Activated naive CD4-positive, alpha-beta T cell treated with anti-CD3 and anti-CD28 coated beads, Interleukin-2, amount 50 U/mL, for 72 hours (primary cell): ENCODE measurements at regions not wholly inside any gene's neighbourhood (a gene's known extent, or its start where the extent isn't known, plus 50 kb on each side); places are given as distances from the start of the nearest gene placed in this dataset.

Experiments used
- ATAC-seq, 2 donors: fragments of 150-1000 bp; cut with Tn5 transposase; 2 replicates each; pipeline ENCODE4 v1.10.0; 2021; ENCODE audit warnings: mild to moderate bottlenecking in 2 of 2, moderate library complexity in 2 of 2
- DNase-seq, 2 donors: peaks; one replicate each; pipeline ENCODE4 v3.0.0; 2021 to 2022; ENCODE audit warnings: low spot score in 2 of 2
- H3K27ac Mint-ChIP-seq, 2 donors: one replicate each; pipeline ENCODE4 v1.8.0; 2022; ENCODE audit warnings: mild to moderate bottlenecking in 2 of 2, mixed read lengths in 2 of 2
- H3K36me3 Mint-ChIP-seq, 2 donors: one replicate each; pipeline ENCODE4 v1.8.0; 2022; ENCODE audit warnings: mixed read lengths in 2 of 2
- H3K9me3 Mint-ChIP-seq, 2 donors: one replicate each; pipeline ENCODE4 v1.8.0; 2022; ENCODE audit warnings: mixed read lengths in 2 of 2

GRCh38 chr11:42311514-42311913 is 852.1 kb upstream of the LRRC4C start:
- DNase-seq: no peak
- Mint-ChIP-seq H3K27ac (no peak overlapping the region), H3K36me3 (peaks cover 0 to 7% of the 10 kb centered on the region in 2 donors), H3K9me3 (peaks cover 9 to 22% of the 10 kb centered on the region in 2 donors)
- no peak for ATAC-seq

GRCh38 chr11:42311944-42312343 is 852.5 kb upstream of the LRRC4C start:
- ATAC-seq (no peak), DNase-seq (no peak)
- Mint-ChIP-seq H3K36me3 (peaks cover 0 to 7% of the 10 kb centered on the region in 2 donors), H3K9me3 (peaks cover 9 to 22% of the 10 kb centered on the region in 2 donors), H3K27ac (no peak overlapping the region)

GRCh38 chr11:42315267-42315666 is 855.8 kb upstream of the LRRC4C start:
- no peak overlapping the region for H3K27ac Mint-ChIP-seq
- DNase-seq (no peak), ATAC-seq (no peak)
- H3K9me3 Mint-ChIP-seq: peaks cover 0 to 13% of the 10 kb centered on the region in 2 donors
- peaks cover 0 to 7% of the 10 kb centered on the region in 2 donors for H3K36me3 Mint-ChIP-seq

- no peak for DNase-seq
- H3K36me3 Mint-ChIP-seq: peaks cover 0 to 7% of the 10 kb centered on the region in 2 donors
- H3K9me3 Mint-ChIP-seq: peaks cover 0 to 13% of the 10 kb centered on the region in 2 donors
- no peak overlapping the region for H3K27ac Mint-ChIP-seq
- ATAC-seq: no peak
Measured at GRCh38 chr11:42315846-42316245, 856.4 kb upstream of the LRRC4C start.

- no peaks in the 10 kb centered on the region for H3K36me3 Mint-ChIP-seq
- no peak for DNase-seq
- no peak overlapping the region for H3K27ac Mint-ChIP-seq
- H3K9me3 Mint-ChIP-seq: peaks cover 2 to 6% of the 10 kb centered on the region in 2 donors
- ATAC-seq: no peak
Measured at GRCh38 chr11:42319921-42320320, 860.5 kb upstream of the LRRC4C start.

GRCh38 chr11:42329929-42330565 is 870.6 kb upstream of the LRRC4C start:
- ATAC-seq: no peak
- peaks cover 20 to 22% of the 10 kb centered on the region in 2 donors for H3K9me3 Mint-ChIP-seq
- no peak overlapping the region for H3K27ac Mint-ChIP-seq
- no peak for DNase-seq
- H3K36me3 Mint-ChIP-seq: peaks cover 0 to 6% of the 10 kb centered on the region in 2 donors

GRCh38 chr11:42337786-42338455 is 878.5 kb upstream of the LRRC4C start:
- Mint-ChIP-seq H3K36me3 (peaks cover 6 to 14% of the 10 kb centered on the region in 2 donors), H3K27ac (no peak overlapping the region), H3K9me3 (peaks cover 29 to 41% of the 10 kb centered on the region in 2 donors)
- no peak for ATAC-seq
- DNase-seq: no peak

- H3K27ac Mint-ChIP-seq: no peak overlapping the region
- peaks cover 0 to 18% of the 10 kb centered on the region in 2 donors for H3K36me3 Mint-ChIP-seq
- no peak for ATAC-seq
- no peak for DNase-seq
- H3K9me3 Mint-ChIP-seq: peaks cover 12 to 30% of the 10 kb centered on the region in 2 donors
Measured at GRCh38 chr11:42344204-42344792, 884.8 kb upstream of the LRRC4C start.

- H3K9me3 Mint-ChIP-seq: peaks cover 17 to 23% of the 10 kb centered on the region in 2 donors
- DNase-seq (no peak), ATAC-seq (no peak)
- no peak overlapping the region for H3K27ac Mint-ChIP-seq
- peaks cover 0 to 14% of the 10 kb centered on the region in 2 donors for H3K36me3 Mint-ChIP-seq
Measured at GRCh38 chr11:42345933-42346332, 886.5 kb upstream of the LRRC4C start.

- no peak overlapping the region for H3K27ac Mint-ChIP-seq
- ATAC-seq (no peak), DNase-seq (no peak)
- peaks cover 9 to 24% of the 10 kb centered on the region in 2 donors for H3K9me3 Mint-ChIP-seq
- H3K36me3 Mint-ChIP-seq: peaks cover 0 to 5% of the 10 kb centered on the region in 2 donors
Measured at GRCh38 chr11:42363701-42364100, 904.2 kb upstream of the LRRC4C start.

GRCh38 chr11:42390116-42390515 is 921.7 kb upstream of the API5 start:
- DNase-seq: no peak
- ATAC-seq: no peak
- Mint-ChIP-seq H3K27ac (no peak overlapping the region), H3K9me3 (peaks cover 7 to 33% of the 10 kb centered on the region in 2 donors), H3K36me3 (peaks cover 0 to 11% of the 10 kb centered on the region in 2 donors)

GRCh38 chr11:42397483-42397882 is 914.3 kb upstream of the API5 start:
- no peak for ATAC-seq
- no peak for DNase-seq
- no peak overlapping the region for H3K27ac Mint-ChIP-seq
- H3K36me3 Mint-ChIP-seq: no peaks in the 10 kb centered on the region
- peaks cover 13 to 36% of the 10 kb centered on the region in 2 donors for H3K9me3 Mint-ChIP-seq

GRCh38 chr11:42407341-42407740 is 904.5 kb upstream of the API5 start:
- Mint-ChIP-seq H3K27ac (no peak overlapping the region), H3K36me3 (peaks cover 0 to 4% of the 10 kb centered on the region in 2 donors), H3K9me3 (peaks cover 5 to 34% of the 10 kb centered on the region in 2 donors)
- DNase-seq: no peak
- no peak for ATAC-seq

- DNase-seq (no peak), ATAC-seq (no peak)
- peaks cover 0 to 4% of the 10 kb centered on the region in 2 donors for H3K36me3 Mint-ChIP-seq
- no peak overlapping the region for H3K27ac Mint-ChIP-seq
- H3K9me3 Mint-ChIP-seq: peaks cover 5 to 26% of the 10 kb centered on the region in 2 donors
Measured at GRCh38 chr11:42410251-42410955, 901.4 kb upstream of the API5 start.

- H3K27ac Mint-ChIP-seq: no peak overlapping the region
- ATAC-seq (no peak), DNase-seq (no peak)
- no peaks in the 10 kb centered on the region for H3K36me3 Mint-ChIP-seq
- peaks cover 5 to 16% of the 10 kb centered on the region in 2 donors for H3K9me3 Mint-ChIP-seq
Measured at GRCh38 chr11:42412590-42412989, 899.2 kb upstream of the API5 start.

- no peak overlapping the region for H3K27ac Mint-ChIP-seq
- H3K9me3 Mint-ChIP-seq: peaks cover 0 to 7% of the 10 kb centered on the region in 2 donors
- no peak for ATAC-seq
- H3K36me3 Mint-ChIP-seq: no peaks in the 10 kb centered on the region
- DNase-seq: no peak
Measured at GRCh38 chr11:42417691-42418090, 894.1 kb upstream of the API5 start.

GRCh38 chr11:42422090-42422489 is 889.7 kb upstream of the API5 start:
- ATAC-seq: no peak
- Mint-ChIP-seq H3K36me3 (no peaks in the 10 kb centered on the region), H3K27ac (no peak overlapping the region), H3K9me3 (peaks cover 0 to 7% of the 10 kb centered on the region in 2 donors)
- no peak for DNase-seq
